Naive thymus-derived CD4-positive, alpha-beta T cell (primary cell): ENCODE measurements at regions not wholly inside any gene's neighbourhood (a gene's known extent, or its start where the extent isn't known, plus 50 kb on each side); places are given as distances from the start of the nearest gene placed in this dataset.

ENCODE experiments used
- ATAC-seq: fragments of 150-1000 bp; cut with Tn5 transposase; 2 replicates; pipeline ENCODE4 v1.10.0; 2021; ENCODE audit warnings: mild to moderate bottlenecking, moderate library complexity
- CTCF ChIA-PET: fragments of 350-600 bp; sonication (Branson Sonifier 250); formaldehyde crosslinking; loops from one replicate; lab custom pipeline; 2021; ENCODE audit warnings: antibody characterized with exemption; lab: Charles Lee
- POLR2A ChIA-PET: fragments of 350-600 bp; sonication (Branson Sonifier 250); formaldehyde crosslinking; loops from one replicate; lab custom pipeline; 2021; ENCODE audit warnings: antibody characterized with exemption, inconsistent platforms; lab: Charles Lee
- DNase-seq, 9 donors: peaks; one replicate each; pipeline versions ENCODE4 v3.0.0 to v3.0.0-alpha.2; 2020 to 2022; ENCODE audit warnings: mixed read lengths in 1 of 9
- H3K27ac ChIP-seq: one replicate; pipeline ENCODE4 v1.7.0; 2013; ENCODE audit warnings: mild to moderate bottlenecking, low read depth, low read length, moderate library complexity
- H3K27me3 ChIP-seq, 2 donors: one replicate each; pipeline ENCODE4 v1.7.0; 2013; ENCODE audit warnings: low read length in 2 of 2, mild to moderate bottlenecking in 2 of 2, moderate library complexity in 2 of 2; ENCODE audit not compliant: control insufficient read depth in 2 of 2, insufficient read depth in 2 of 2
- H3K36me3 ChIP-seq, 3 experiments: 1 replicate in 2 of 3; 2 replicates in 1 of 3; pipeline ENCODE4 v1.7.0; 2013; ENCODE audit warnings: low read length in 3 of 3, mild to moderate bottlenecking in 3 of 3, moderate library complexity in 1 of 3; ENCODE audit not compliant: insufficient read depth in 3 of 3, control insufficient read depth in 2 of 3
- H3K4me1 ChIP-seq, 2 donors: one replicate each; pipeline ENCODE4 v1.7.0; 2013; ENCODE audit warnings: low read length in 2 of 2, mild to moderate bottlenecking in 2 of 2, moderate library complexity in 1 of 2; ENCODE audit not compliant: control insufficient read depth in 2 of 2, insufficient read depth in 2 of 2
- H3K4me3 ChIP-seq: 2 replicates; pipeline ENCODE4 v1.7.0; 2013; ENCODE audit warnings: mild to moderate bottlenecking, low read length
- H3K9me3 ChIP-seq, 3 experiments: 1 replicate in 2 of 3; 2 replicates in 1 of 3; pipeline ENCODE4 v1.7.0; 2013; ENCODE audit warnings: low read length in 3 of 3; ENCODE audit not compliant: control insufficient read depth in 2 of 3
- H3K27ac Mint-ChIP-seq, 9 donors: one replicate each; pipeline ENCODE4 v1.8.0; 2020 to 2022; ENCODE audit warnings: mixed read lengths in 9 of 9, mild to moderate bottlenecking in 8 of 9, moderate library complexity in 5 of 9, inconsistent platforms in 2 of 9
- H3K27me3 Mint-ChIP-seq, 5 donors: one replicate each; pipeline ENCODE4 v1.8.0; 2021 to 2022; ENCODE audit warnings: mixed read lengths in 5 of 5, mild to moderate bottlenecking in 1 of 5
- H3K36me3 Mint-ChIP-seq, 5 donors: one replicate each; pipeline ENCODE4 v1.8.0; 2020 to 2022; ENCODE audit warnings: mixed read lengths in 5 of 5, mild to moderate bottlenecking in 3 of 5, inconsistent platforms in 1 of 5
- H3K4me1 Mint-ChIP-seq, 7 donors: one replicate each; pipeline ENCODE4 v1.8.0; 2020 to 2022; ENCODE audit warnings: mixed read lengths in 7 of 7, mild to moderate bottlenecking in 3 of 7, inconsistent platforms in 1 of 7
- H3K4me3 Mint-ChIP-seq, 10 donors: one replicate each; pipeline ENCODE4 v1.8.0; 2020 to 2022; ENCODE audit warnings: mild to moderate bottlenecking in 10 of 10, mixed read lengths in 10 of 10, moderate library complexity in 6 of 10, inconsistent platforms in 2 of 10
- H3K9me3 Mint-ChIP-seq, 11 donors: one replicate each; pipeline ENCODE4 v1.8.0; 2020 to 2022; ENCODE audit warnings: mixed read lengths in 11 of 11, mild to moderate bottlenecking in 4 of 11, inconsistent platforms in 1 of 11, moderate library complexity in 1 of 11
- intact Hi-C, 2 donors: fragments of 100-400 bp; cut with micrococcal nuclease; formaldehyde crosslinking; loops; one replicate each; pipeline ENCODE4 v1.15.1; 2023

DNA sequence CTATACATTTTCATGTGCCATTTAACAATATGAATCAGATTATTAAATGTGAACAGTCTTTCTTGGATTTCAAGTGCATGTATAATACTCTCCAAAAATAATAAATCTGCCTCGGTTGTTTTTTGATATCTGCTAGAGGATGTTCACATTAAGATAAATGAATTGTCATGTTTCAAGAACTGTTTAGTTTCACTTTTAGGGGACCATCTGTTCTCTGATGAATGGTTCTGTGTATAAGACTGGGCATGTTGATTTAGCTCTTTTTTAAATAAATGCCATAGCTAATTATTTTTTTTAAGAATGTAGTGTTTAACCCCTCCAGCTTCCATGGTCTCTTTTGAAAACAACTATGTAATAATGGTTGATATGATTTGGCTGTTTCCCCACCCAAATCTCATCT is 1245.1 kb upstream of the ADGRL4 start:
- no peaks in the 10 kb centered on the region for H3K27me3 Mint-ChIP-seq
- intact Hi-C loops, result no loop called here
- H3K4me1 ChIP-seq, result no peaks in the 10 kb centered on the region
- no peaks in the 10 kb centered on the region for H3K36me3 ChIP-seq
- H3K4me3 ChIP-seq, result no peak overlapping the region
- H3K36me3 Mint-ChIP-seq, result no peaks in the 10 kb centered on the region
- ChIA-PET POLR2A (no interaction called here), CTCF (no interaction called here)
- H3K9me3 ChIP-seq, result no peaks in the 10 kb centered on the region
- H3K27ac Mint-ChIP-seq, result no peak overlapping the region
- H3K27ac ChIP-seq, result no peak overlapping the region
- no peak overlapping the region for H3K4me3 Mint-ChIP-seq
- H3K4me1 Mint-ChIP-seq, result no peaks in the 10 kb centered on the region
- DNase-seq (no peak), ATAC-seq (no peak)
- peaks cover 3 to 19% (median 7%) of the 10 kb centered on the region in 11 donors for H3K9me3 Mint-ChIP-seq
- no peaks in the 10 kb centered on the region for H3K27me3 ChIP-seq

DNA sequence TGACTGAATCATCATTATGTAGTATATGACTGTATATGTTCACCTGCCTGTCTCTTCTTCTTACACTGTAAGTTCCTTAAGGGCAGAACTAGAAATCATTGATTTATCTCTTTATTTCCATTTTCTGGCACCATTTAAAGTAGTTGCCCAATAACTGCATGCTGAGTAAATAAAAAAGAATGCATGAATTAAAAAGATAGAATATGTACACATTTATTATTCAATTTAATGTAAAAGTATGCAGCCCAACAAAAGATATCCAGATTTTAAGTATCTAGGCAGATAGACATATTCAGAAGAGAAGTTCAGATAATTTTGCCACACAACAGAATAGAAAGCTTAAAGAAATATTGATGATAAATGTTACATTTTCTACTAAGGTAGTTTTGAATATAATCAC is 1244.6 kb upstream of the ADGRL4 start:
- POLR2A ChIA-PET, result no interaction called here
- no peak overlapping the region for H3K4me3 ChIP-seq
- no peaks in the 10 kb centered on the region for H3K27me3 ChIP-seq
- no peaks in the 10 kb centered on the region for H3K4me1 Mint-ChIP-seq
- no peaks in the 10 kb centered on the region for H3K9me3 ChIP-seq
- H3K27ac Mint-ChIP-seq, result no peak overlapping the region
- no peaks in the 10 kb centered on the region for H3K36me3 Mint-ChIP-seq
- H3K9me3 Mint-ChIP-seq, result peaks cover 3 to 19% (median 7%) of the 10 kb centered on the region in 11 donors
- no peak overlapping the region for H3K4me3 Mint-ChIP-seq
- H3K27me3 Mint-ChIP-seq, result no peaks in the 10 kb centered on the region
- DNase-seq (no peak), ATAC-seq (no peak)
- H3K27ac ChIP-seq, result no peak overlapping the region
- H3K36me3 ChIP-seq, result no peaks in the 10 kb centered on the region
- intact Hi-C loops, result no loop called here
- CTCF ChIA-PET, result no interaction called here
- no peaks in the 10 kb centered on the region for H3K4me1 ChIP-seq

GRCh38 chr1:80250573-80251168 is 1244.1 kb upstream of the ADGRL4 start:
- Mint-ChIP-seq H3K4me3 (no peak overlapping the region), H3K4me1 (no peaks in the 10 kb centered on the region), H3K9me3 (peaks cover 3 to 19% (median 7%) of the 10 kb centered on the region in 11 donors), H3K27ac (no peak overlapping the region), H3K27me3 (no peaks in the 10 kb centered on the region), H3K36me3 (no peaks in the 10 kb centered on the region)
- Histone ChIP-seq H3K27ac (no peak overlapping the region), H3K36me3 (no peaks in the 10 kb centered on the region), H3K4me3 (no peak overlapping the region), H3K4me1 (no peaks in the 10 kb centered on the region), H3K27me3 (no peaks in the 10 kb centered on the region), H3K9me3 (no peaks in the 10 kb centered on the region)
- intact Hi-C loops, result no loop called here
- ChIA-PET CTCF (no interaction called here), POLR2A (no interaction called here)
- ATAC-seq (no peak), DNase-seq (no peak)

- no peaks in the 10 kb centered on the region for H3K27me3 Mint-ChIP-seq
- H3K4me1 ChIP-seq, result no peaks in the 10 kb centered on the region
- H3K9me3 ChIP-seq, result no peaks in the 10 kb centered on the region
- H3K4me1 Mint-ChIP-seq, result no peaks in the 10 kb centered on the region
- H3K27ac ChIP-seq, result no peak overlapping the region
- H3K4me3 Mint-ChIP-seq, result no peak overlapping the region
- H3K36me3 ChIP-seq, result no peaks in the 10 kb centered on the region
- ChIA-PET CTCF (interaction anchor here (0.7 kb wide), 1 partner anchor 300 kb away, joined by 3 read pairs; no protein-coding TSS in a partner anchor), POLR2A (no interaction called here)
- H3K27me3 ChIP-seq, result no peaks in the 10 kb centered on the region
- H3K36me3 Mint-ChIP-seq, result no peaks in the 10 kb centered on the region
- no peak overlapping the region for H3K4me3 ChIP-seq
- H3K27ac Mint-ChIP-seq, result no peak overlapping the region
- intact Hi-C loops, result no loop called here
- ATAC-seq (no peak), DNase-seq (no peak)
- peaks cover 3 to 17% (median 7%) of the 10 kb centered on the region in 11 donors for H3K9me3 Mint-ChIP-seq
These were observed 1243.2 kb upstream of the ADGRL4 start for GRCh38 chr1:80249699-80250098.

GRCh38 chr1:80248886-80249285 is 1242.4 kb upstream of the ADGRL4 start:
- POLR2A ChIA-PET, result no interaction called here
- CTCF ChIA-PET, result no interaction called here
- H3K4me3 Mint-ChIP-seq, result no peak overlapping the region
- no peaks in the 10 kb centered on the region for H3K36me3 Mint-ChIP-seq
- H3K4me3 ChIP-seq, result no peak overlapping the region
- H3K4me1 ChIP-seq, result no peaks in the 10 kb centered on the region
- H3K9me3 ChIP-seq, result no peaks in the 10 kb centered on the region
- H3K27ac ChIP-seq, result no peak overlapping the region
- no peaks in the 10 kb centered on the region for H3K27me3 ChIP-seq
- no peaks in the 10 kb centered on the region for H3K4me1 Mint-ChIP-seq
- H3K36me3 ChIP-seq, result no peaks in the 10 kb centered on the region
- DNase-seq, result no peak
- H3K27ac Mint-ChIP-seq, result no peak overlapping the region
- peaks cover 2 to 13% (median 7%) of the 10 kb centered on the region in 11 donors for H3K9me3 Mint-ChIP-seq
- intact Hi-C loops, result no loop called here
- no peaks in the 10 kb centered on the region for H3K27me3 Mint-ChIP-seq
- ATAC-seq, result no peak

DNA sequence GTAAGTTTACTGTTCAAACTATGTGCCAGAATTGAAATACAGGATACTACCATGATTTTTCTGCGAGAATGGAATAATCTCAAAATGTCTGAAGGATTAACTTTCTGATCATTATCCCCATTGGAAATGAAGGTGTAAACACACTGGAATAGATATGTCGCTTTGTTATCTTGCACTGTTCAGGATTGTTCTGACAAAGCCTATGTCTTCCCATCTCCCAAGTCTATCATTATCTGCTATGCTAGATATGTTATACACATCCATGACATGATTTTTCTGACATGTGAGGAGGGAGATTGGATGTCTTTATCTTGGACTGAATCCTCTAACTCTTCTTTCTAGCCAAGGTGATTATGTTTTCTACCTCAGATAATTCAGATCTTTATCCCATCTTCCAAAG is 1239.3 kb upstream of the ADGRL4 start:
- Histone ChIP-seq H3K9me3 (no peaks in the 10 kb centered on the region), H3K27ac (no peak overlapping the region), H3K27me3 (no peaks in the 10 kb centered on the region), H3K36me3 (no peaks in the 10 kb centered on the region), H3K4me1 (no peaks in the 10 kb centered on the region), H3K4me3 (no peak overlapping the region)
- ATAC-seq, result no peak
- DNase-seq, result no peak
- Mint-ChIP-seq H3K4me3 (no peak overlapping the region), H3K27me3 (no peaks in the 10 kb centered on the region), H3K27ac (no peak overlapping the region), H3K36me3 (no peaks in the 10 kb centered on the region), H3K4me1 (no peaks in the 10 kb centered on the region), H3K9me3 (peaks cover 0 to 18% (median 4%) of the 10 kb centered on the region in 11 donors)
- ChIA-PET POLR2A (no interaction called here), CTCF (no interaction called here)
- intact Hi-C loops, result no loop called here

GRCh38 chr1:80244372-80244771 is 1237.8 kb upstream of the ADGRL4 start:
- POLR2A ChIA-PET, result no interaction called here
- ATAC-seq (no peak), DNase-seq (no peak)
- Histone ChIP-seq H3K9me3 (no peaks in the 10 kb centered on the region), H3K4me3 (no peak overlapping the region), H3K27ac (no peak overlapping the region), H3K36me3 (no peaks in the 10 kb centered on the region), H3K4me1 (no peaks in the 10 kb centered on the region), H3K27me3 (no peaks in the 10 kb centered on the region)
- intact Hi-C loops, result no loop called here
- Mint-ChIP-seq H3K4me1 (no peaks in the 10 kb centered on the region), H3K27me3 (no peaks in the 10 kb centered on the region), H3K4me3 (no peak overlapping the region), H3K27ac (no peak overlapping the region), H3K36me3 (no peaks in the 10 kb centered on the region), H3K9me3 (peaks cover 0 to 9% (median 3%) of the 10 kb centered on the region in 11 donors)
- CTCF ChIA-PET, result interaction anchor here (0.6 kb wide), 1 partner anchor 9 kb away, joined by 3 read pairs; no protein-coding TSS in a partner anchor
